HG02571 (cell line): ENCODE measurements at regions not wholly inside any gene's neighbourhood (a gene's known extent, or its start where the extent isn't known, plus 50 kb on each side); places are given as distances from the start of the nearest gene placed in this dataset.
"Not testable (repeated sequence)": the region's sequence is repeated elsewhere in the genome, so short reads cannot be mapped to it uniquely, and the experiment has no call there.

ENCODE experiments used
- ATAC-seq: cut with Tn5 transposase; IDR thresholded peaks from one replicate; pipeline ENCODE4 v1.9.1; 2021; ENCODE audit warnings: mild to moderate bottlenecking, moderate library complexity; ENCODE audit not compliant: unreplicated experiment

GRCh38 chr6:101011186-101011585 lies 130.1 kb upstream of the ASCC3 start:
- peak; percentile 97 for ATAC-seq

GRCh38 chr6:101013612-101014195 lies 132.6 kb upstream of the ASCC3 start:
- no peak for ATAC-seq

- no peak for ATAC-seq
Observed at GRCh38 chr6:101015541-101015940, 134.4 kb upstream of the ASCC3 start.

GRCh38 chr6:101016163-101016562 lies 135.0 kb upstream of the ASCC3 start:
- no peak for ATAC-seq

- ATAC-seq: no peak
Observed at GRCh38 chr6:101018157-101018556, 137.0 kb upstream of the ASCC3 start.

GRCh38 chr6:101021504-101021903 lies 140.4 kb upstream of the ASCC3 start:
- ATAC-seq: no peak

- no peak for ATAC-seq
Observed at GRCh38 chr6:101042966-101043365, 161.8 kb upstream of the ASCC3 start.

GRCh38 chr6:101058296-101058695 lies 177.2 kb upstream of the ASCC3 start:
- no peak for ATAC-seq

DNA sequence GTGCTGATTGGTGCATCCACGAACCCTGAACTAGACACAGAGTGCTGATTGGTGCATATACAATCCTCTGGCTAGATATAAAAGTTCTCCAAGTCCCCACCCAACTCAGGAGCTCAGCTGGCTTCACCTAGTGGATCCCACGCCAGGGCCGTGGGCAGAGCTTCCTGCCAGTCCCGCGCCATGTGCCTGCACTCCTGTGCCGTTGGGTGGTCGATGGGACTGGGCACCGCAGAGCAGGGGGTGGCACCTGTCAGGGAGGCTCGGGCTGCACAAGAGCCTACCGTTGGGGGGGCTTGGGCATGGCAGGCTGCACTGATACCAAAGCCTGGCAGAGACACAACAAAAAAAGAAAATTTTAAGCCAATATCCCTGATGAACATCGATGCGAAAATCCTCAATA lies 185.4 kb upstream of the ASCC3 start:
- ATAC-seq: no peak

- ATAC-seq: no peak
Observed at GRCh38 chr6:101069191-101069795, 188.2 kb upstream of the ASCC3 start.

- no peak for ATAC-seq
Observed at GRCh38 chr6:101070044-101070608, 189.0 kb upstream of the ASCC3 start.

- ATAC-seq: no peak
Observed at GRCh38 chr6:101077344-101077743, 196.2 kb upstream of the ASCC3 start.

GRCh38 chr6:101079696-101080270 lies 198.7 kb upstream of the ASCC3 start:
- no peak for ATAC-seq

GRCh38 chr6:101080597-101080996 lies 199.5 kb upstream of the ASCC3 start:
- no peak for ATAC-seq

DNA sequence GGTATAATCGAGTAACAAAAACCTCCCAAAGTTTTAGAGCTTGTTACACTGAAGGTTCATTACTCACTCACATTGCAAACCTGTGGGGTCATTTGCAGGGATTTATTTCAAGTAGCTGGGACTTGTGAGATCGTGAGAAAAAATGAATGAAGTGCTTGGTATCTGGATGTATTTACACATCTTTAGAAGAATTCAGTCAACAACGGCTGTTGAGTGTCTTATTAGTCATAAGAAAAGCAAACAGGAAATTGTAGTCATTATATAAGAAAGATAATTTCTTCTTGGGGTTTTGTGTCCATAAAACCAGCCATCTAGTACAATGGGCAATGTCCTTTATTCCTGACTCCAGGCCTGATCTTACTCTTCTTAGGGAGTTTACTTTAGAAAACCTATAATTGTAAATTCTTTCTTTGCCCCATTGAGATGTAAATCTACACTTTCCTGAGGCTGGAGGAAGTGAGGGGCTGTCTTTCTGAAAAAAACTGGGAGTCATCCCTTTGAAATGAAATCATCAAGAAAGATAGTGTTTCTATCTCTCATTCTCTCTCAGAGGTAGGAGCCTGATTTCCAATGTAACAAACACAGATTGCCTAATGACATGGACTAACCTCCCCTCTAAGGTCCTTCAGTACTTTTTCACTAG lies 202.5 kb upstream of the ASCC3 start:
- no peak for ATAC-seq

- no peak for ATAC-seq
Observed at GRCh38 chr6:101085327-101085726, 204.2 kb upstream of the ASCC3 start.

DNA sequence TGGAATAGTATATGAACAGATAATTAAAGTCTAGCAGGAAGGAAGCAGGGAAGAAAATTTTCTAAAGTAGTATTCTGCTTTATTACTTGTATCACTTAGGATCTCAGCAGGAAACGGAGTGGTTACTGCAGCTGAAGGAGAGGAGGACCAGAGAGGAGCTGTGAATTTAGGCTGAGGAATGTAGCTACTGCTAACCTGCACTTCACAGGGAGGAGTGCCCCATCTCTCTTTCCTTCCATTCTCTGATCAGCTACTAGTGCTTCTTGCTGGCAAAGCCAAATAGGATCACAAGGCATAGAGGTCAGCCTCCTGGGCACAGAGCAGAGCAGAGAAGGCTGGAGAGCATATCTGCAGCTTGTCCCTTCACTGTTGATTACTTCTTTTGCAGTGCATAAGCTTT lies 205.3 kb upstream of the ASCC3 start:
- ATAC-seq: no peak

- no peak for ATAC-seq
Observed at GRCh38 chr6:101088594-101088993, 207.5 kb upstream of the ASCC3 start.

DNA sequence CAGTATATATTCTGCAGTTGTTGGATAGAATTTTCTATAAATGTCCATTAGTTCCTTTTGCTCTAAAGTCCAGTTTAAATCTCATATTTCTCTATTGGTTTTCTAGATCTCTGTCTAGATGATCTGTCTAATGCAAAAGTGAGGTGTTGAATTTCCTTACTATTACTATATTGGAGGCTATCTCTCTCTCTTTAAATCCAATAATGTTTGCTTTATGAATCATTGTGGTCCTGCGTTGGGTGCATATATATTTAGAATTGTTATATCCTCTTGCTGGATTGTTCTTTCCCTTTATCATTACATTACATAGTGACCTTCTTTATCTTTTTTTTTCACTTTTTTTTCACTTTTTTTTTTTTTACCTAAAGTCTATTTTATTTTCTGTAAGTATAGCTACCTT lies 208.5 kb upstream of the ASCC3 start:
- ATAC-seq: no peak

DNA sequence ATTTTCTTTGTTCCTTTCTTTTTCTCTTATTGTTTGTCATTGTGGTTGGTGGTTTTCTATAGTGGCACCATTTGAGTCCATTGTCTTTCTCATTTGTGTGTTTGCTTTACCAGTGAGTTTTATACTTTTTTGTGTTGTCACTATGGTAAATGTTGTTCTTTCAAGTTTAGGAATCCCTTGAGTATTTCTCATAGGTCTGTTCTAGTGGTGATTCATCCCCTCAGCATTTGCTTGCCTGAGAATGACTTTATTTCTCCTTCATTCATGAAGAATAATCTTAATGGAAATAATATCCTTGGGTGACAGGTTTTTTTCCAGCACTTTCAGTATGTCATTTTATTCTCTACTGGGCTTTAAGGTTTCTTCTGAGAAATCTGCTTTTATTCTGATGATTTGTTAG lies 209.2 kb upstream of the ASCC3 start:
- no peak for ATAC-seq

DNA sequence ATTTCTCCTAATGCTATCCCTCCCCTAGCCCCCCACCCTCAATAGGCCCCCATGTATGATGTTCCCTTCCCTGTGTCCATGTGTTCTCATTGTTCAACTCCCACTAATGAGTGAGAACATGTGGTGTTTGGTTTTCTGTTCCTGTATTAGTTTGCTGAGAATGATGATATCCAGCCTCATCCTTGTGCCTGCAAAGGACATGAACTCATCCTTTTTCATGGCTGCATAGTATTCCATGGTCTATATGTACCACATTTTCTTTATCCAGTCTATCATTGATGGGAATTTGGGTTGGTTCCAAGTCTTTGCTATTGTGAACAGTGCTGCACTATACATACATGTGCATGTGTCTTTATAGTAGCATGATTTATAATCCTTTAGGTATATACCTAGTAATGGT lies 217.5 kb upstream of the ASCC3 start:
- not testable (repeated sequence) for ATAC-seq

DNA sequence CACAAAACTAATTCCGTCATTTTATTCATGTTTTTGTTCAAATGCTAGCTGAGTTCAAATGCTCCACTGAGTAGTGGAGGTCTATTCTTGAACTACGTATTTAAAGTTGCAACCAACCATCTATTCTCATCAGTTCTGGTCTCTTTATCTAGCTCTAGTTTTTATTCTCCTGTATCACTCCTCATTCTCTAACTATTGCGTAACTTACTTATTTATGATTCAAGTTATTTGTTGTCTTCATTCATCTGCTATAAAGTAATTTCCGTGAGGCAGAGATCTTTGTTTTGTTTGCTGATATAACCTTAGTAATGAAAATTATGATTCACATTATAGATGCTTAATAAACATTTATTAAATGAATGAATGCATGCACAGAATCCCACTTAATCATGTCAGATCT lies 221.6 kb upstream of the ASCC3 start:
- ATAC-seq: no peak
